Glutamatergic neuron (in vitro differentiated cells): ENCODE measurements at regions not wholly inside any gene's neighbourhood (a gene's known extent, or its start where the extent isn't known, plus 50 kb on each side); places are given as distances from the start of the nearest gene placed in this dataset.

ENCODE experiments used
- DNase-seq: peaks from one replicate; pipeline ENCODE4 v3.0.0; 2022
- H3K27ac Mint-ChIP-seq: one replicate; pipeline ENCODE4 v1.8.0; 2020; ENCODE audit warnings: mild to moderate bottlenecking, mixed read lengths, inconsistent platforms; ENCODE audit not compliant: unreplicated experiment
- H3K27me3 Mint-ChIP-seq: one replicate; pipeline ENCODE4 v1.8.0; 2020; ENCODE audit warnings: mild to moderate bottlenecking, moderate library complexity, mixed read lengths, inconsistent platforms; ENCODE audit not compliant: unreplicated experiment
- H3K36me3 Mint-ChIP-seq: one replicate; pipeline ENCODE4 v1.8.0; 2020; ENCODE audit warnings: mild to moderate bottlenecking, mixed read lengths, inconsistent platforms; ENCODE audit not compliant: unreplicated experiment
- H3K4me1 Mint-ChIP-seq: one replicate; pipeline ENCODE4 v1.8.0; 2020; ENCODE audit warnings: mild to moderate bottlenecking, low read depth, mixed read lengths, inconsistent platforms; ENCODE audit not compliant: unreplicated experiment
- H3K4me3 Mint-ChIP-seq: one replicate; pipeline ENCODE4 v1.8.0; 2020; ENCODE audit warnings: mild to moderate bottlenecking, mixed read lengths, inconsistent platforms; ENCODE audit not compliant: unreplicated experiment
- H3K9me3 Mint-ChIP-seq: one replicate; pipeline ENCODE4 v1.8.0; 2020; ENCODE audit warnings: mild to moderate bottlenecking, moderate library complexity, mixed read lengths, inconsistent platforms; ENCODE audit not compliant: unreplicated experiment
- TF ChIP-seq, protein P1 (sequence below): fragments of 200-600 bp; sonication (generic); IDR thresholded peaks from one replicate; pipeline ENCODE4 v1.5.0; 2021; ENCODE audit not compliant: partially characterized antibody, unreplicated experiment

DNA sequence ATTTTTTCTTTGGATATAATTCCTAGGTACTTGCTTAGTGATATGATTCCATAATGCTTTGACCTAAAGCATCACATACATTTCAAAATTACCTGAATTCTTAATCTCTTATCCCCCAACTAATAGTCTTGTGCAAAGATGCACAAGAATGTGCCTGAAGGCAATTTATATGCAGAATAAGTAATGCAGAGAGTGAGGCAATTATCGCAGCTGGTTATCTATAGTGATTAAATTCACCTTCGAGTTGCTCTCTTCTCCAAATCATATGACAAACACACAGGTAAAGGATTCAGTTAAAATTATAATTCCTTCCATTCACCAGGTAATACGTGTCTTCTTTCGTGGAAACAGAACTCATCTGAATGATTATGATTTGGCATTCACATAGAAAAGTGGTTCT is 717.3 kb downstream of the MRPL39 start:
- H3K9me3 Mint-ChIP-seq, result no peaks in the 10 kb centered on the region
- no peaks in the 10 kb centered on the region for H3K27me3 Mint-ChIP-seq
- no peak overlapping the region for H3K4me3 Mint-ChIP-seq
- no peak for DNase-seq
- no peak overlapping the region for H3K27ac Mint-ChIP-seq
- TF ChIP-seq, protein P1, sequence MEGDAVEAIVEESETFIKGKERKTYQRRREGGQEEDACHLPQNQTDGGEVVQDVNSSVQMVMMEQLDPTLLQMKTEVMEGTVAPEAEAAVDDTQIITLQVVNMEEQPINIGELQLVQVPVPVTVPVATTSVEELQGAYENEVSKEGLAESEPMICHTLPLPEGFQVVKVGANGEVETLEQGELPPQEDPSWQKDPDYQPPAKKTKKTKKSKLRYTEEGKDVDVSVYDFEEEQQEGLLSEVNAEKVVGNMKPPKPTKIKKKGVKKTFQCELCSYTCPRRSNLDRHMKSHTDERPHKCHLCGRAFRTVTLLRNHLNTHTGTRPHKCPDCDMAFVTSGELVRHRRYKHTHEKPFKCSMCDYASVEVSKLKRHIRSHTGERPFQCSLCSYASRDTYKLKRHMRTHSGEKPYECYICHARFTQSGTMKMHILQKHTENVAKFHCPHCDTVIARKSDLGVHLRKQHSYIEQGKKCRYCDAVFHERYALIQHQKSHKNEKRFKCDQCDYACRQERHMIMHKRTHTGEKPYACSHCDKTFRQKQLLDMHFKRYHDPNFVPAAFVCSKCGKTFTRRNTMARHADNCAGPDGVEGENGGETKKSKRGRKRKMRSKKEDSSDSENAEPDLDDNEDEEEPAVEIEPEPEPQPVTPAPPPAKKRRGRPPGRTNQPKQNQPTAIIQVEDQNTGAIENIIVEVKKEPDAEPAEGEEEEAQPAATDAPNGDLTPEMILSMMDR, result no peak
- H3K4me1 Mint-ChIP-seq, result no peaks in the 10 kb centered on the region
- no peaks in the 10 kb centered on the region for H3K36me3 Mint-ChIP-seq

DNA sequence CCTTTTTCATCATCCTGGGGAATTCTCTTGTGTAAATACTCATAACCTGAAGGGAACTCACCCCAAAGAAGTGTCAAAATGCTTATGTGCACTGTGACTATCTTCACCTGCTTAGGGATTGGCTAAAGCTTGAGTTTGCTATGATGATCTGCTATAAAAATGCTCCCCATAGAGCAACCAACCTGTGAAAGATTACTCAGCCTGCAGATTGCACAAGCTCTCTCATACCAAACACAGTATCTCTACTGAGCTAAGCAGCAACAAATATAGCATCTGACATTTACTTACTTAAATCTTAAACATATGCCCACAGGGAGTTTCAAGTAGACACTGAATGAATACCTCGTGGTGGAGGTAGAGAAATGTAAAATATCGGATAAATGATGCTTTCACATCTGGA is 725.8 kb downstream of the MRPL39 start:
- H3K4me1 Mint-ChIP-seq, result no peaks in the 10 kb centered on the region
- TF ChIP-seq, protein P1, result no peak
- no peaks in the 10 kb centered on the region for H3K27me3 Mint-ChIP-seq
- no peaks in the 10 kb centered on the region for H3K36me3 Mint-ChIP-seq
- DNase-seq, result no peak
- H3K9me3 Mint-ChIP-seq, result no peaks in the 10 kb centered on the region
- no peak overlapping the region for H3K4me3 Mint-ChIP-seq
- H3K27ac Mint-ChIP-seq, result no peak overlapping the region

DNA sequence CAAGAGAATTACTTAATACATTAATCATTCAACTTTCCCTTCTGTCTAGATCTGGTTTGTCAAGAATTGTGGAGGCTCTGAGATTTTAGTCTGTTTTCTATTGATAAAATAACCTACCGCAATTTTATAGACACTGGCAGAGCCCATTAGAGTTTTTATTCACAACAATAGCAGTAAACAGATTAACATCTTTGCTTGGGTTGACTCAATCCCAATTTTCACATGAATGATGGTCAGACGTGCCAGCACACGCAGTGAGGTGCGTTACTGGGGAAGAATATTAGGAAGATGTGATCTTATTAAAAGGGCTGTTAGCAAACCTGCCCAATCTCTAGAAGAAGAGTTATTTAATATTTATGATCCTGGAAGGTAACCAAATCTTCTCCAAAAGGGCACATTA is 736.6 kb downstream of the MRPL39 start:
- no peaks in the 10 kb centered on the region for H3K4me1 Mint-ChIP-seq
- no peak overlapping the region for H3K4me3 Mint-ChIP-seq
- H3K9me3 Mint-ChIP-seq, result no peaks in the 10 kb centered on the region
- DNase-seq, result no peak
- H3K36me3 Mint-ChIP-seq, result no peaks in the 10 kb centered on the region
- TF ChIP-seq, protein P1, result no peak
- no peak overlapping the region for H3K27ac Mint-ChIP-seq
- H3K27me3 Mint-ChIP-seq, result no peaks in the 10 kb centered on the region

DNA sequence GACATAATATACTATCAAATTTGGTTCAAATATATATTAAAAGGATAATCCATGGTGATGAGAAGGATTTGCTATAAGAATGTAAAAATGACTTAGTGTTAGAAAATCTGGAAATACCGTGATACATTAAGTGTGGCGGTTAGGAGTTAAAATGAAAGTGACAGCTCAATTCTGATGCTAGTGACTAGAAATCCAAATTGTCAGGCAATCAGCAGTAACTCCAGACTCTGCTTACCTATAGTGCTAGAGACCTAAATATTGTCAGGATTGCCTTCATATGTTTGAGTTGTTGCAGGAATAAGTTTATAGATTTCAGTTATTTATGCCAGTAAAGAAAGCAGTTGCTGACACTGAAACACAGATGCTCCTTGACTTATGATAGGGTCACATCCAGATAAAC is 737.4 kb downstream of the MRPL39 start:
- H3K27ac Mint-ChIP-seq, result no peak overlapping the region
- no peak overlapping the region for H3K4me3 Mint-ChIP-seq
- no peaks in the 10 kb centered on the region for H3K4me1 Mint-ChIP-seq
- H3K36me3 Mint-ChIP-seq, result no peaks in the 10 kb centered on the region
- TF ChIP-seq, protein P1, result no peak
- H3K27me3 Mint-ChIP-seq, result no peaks in the 10 kb centered on the region
- H3K9me3 Mint-ChIP-seq, result no peaks in the 10 kb centered on the region
- DNase-seq, result no peak

DNA sequence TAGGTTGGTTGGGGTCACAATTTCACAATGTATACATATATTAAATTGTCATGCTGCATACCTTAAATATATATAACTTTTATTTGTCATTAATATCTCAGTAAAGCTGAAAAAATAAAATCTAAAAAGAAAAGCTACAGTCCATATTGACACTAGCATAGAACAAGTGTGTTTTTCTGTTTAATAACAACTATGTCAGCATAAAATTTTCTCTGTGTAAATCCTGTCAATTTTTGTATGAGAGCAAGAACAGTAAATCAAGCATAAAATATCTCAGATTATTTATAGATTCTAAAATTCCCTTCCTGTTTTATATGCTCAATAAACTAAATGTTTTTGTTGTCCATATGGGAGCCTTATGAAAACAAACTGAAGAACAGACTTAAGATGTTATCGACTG is 739.2 kb downstream of the MRPL39 start:
- Mint-ChIP-seq H3K36me3 (no peaks in the 10 kb centered on the region), H3K9me3 (no peaks in the 10 kb centered on the region), H3K4me3 (no peak overlapping the region), H3K4me1 (no peaks in the 10 kb centered on the region), H3K27me3 (no peaks in the 10 kb centered on the region), H3K27ac (no peak overlapping the region)
- no peak for DNase-seq
- TF ChIP-seq, protein P1, result no peak
